Cardiac fibroblast (primary cell): ENCODE measurements at regions not wholly inside any gene's neighbourhood (a gene's known extent, or its start where the extent isn't known, plus 50 kb on each side); places are given as distances from the start of the nearest gene placed in this dataset.
A peak's percentile ranks its signal among the peaks of the same experiment; 100 is the strongest.

Experiments
- DNase-seq, 2 donors: peaks; one replicate each; pipeline versions ENCODE4 v3.0.0 to v3.0.0-alpha.2; 2010; ENCODE audit warnings: low read depth in 2 of 2
- H3K4me3 ChIP-seq, 2 donors: replicated peaks in 1 of 2; 1 replicate in 1 of 2; 2 replicates in 1 of 2; pipeline ENCODE4 v1.5.1; 2011; ENCODE audit warnings: low read depth in 2 of 2, low read length in 2 of 2, mild to moderate bottlenecking in 2 of 2, moderate library complexity in 1 of 2
- TF ChIP-seq, protein P1 (sequence below): IDR thresholded peaks from one replicate; pipeline ENCODE4 v1.5.1; 2011; ENCODE audit warnings: low read depth, mild to moderate bottlenecking, low read length, inconsistent platforms

DNA sequence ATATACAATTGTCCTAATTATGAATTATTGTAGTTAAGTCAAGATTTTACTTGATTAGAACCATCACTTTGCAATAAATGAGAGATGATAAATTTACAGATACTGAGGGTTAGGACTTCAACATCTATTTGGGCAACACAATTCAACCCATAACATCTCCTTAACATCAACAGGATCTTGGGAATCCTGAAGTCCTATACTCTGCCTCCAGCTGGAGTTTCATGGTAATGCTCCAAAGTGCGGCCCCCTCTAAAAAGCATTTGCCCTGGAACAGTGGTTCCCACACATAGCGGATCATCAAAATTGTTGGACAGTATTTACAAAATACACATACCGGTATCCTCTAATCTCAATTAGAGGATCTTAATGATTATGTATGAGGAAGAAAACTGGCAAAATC, 618.6 kb downstream of the CENPC start:
- TF ChIP-seq, protein P1, sequence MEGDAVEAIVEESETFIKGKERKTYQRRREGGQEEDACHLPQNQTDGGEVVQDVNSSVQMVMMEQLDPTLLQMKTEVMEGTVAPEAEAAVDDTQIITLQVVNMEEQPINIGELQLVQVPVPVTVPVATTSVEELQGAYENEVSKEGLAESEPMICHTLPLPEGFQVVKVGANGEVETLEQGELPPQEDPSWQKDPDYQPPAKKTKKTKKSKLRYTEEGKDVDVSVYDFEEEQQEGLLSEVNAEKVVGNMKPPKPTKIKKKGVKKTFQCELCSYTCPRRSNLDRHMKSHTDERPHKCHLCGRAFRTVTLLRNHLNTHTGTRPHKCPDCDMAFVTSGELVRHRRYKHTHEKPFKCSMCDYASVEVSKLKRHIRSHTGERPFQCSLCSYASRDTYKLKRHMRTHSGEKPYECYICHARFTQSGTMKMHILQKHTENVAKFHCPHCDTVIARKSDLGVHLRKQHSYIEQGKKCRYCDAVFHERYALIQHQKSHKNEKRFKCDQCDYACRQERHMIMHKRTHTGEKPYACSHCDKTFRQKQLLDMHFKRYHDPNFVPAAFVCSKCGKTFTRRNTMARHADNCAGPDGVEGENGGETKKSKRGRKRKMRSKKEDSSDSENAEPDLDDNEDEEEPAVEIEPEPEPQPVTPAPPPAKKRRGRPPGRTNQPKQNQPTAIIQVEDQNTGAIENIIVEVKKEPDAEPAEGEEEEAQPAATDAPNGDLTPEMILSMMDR: no peak
- no peak overlapping the region for H3K4me3 ChIP-seq
- no peak for DNase-seq

DNA sequence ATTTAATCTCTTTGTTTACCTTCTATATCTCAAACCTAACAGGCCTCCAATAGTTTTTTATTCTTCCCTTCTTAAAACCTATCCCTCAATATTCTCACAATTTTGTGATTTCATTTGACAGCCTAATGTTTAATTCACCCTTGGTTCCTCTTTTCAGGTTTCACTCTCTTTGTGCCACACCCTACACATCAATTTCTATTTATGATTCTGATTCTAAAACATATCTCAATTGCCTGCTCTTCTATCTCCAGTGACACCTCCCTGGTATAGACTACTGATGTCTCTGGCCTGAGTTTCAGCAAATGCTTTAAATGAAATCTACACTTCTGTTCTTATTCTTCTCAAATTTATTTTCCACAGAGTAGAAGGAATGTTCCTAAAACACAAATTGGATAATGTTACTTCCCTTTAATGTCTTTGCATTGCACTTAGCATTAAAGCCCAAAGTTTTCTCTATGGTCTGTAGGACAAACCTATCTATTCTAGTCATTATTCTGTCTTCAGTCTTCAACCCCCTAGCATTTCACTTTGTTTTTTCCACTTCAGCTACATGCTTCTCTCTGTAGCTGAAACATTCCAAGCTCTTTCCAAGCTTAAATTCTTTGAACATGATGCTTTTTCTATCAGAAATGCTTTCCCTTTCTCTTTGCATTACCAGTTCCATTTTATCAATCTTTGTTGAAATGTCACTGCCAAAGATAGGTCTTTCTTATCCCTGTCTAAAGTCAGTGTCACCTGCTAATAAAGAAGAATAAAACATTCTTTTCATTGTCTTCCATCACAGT, 622.0 kb downstream of the CENPC start:
- TF ChIP-seq, protein P1: no peak
- no peak overlapping the region for H3K4me3 ChIP-seq
- DNase-seq: no peak

DNA sequence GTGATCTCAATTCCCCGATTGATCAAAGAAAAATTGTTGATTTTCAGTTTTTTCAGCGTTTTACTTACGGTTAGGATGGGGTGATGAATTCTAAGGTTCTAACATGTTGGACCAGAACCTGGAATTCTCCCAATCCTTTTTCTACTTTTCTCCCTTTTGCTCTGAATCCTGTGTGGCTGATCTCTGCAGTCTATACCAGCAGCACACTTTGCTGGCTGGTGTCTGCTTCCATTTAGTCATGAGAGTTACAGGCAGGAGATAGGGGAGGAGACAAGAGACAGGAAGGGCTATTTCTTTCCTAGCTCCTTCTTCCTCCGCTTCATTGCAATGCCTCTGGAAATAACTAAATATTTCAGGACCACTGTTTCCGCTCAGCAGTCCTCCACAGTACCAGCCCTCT, 623.9 kb downstream of the CENPC start:
- no peak for DNase-seq
- H3K4me3 ChIP-seq: no peak overlapping the region
- TF ChIP-seq, protein P1: no peak

DNA sequence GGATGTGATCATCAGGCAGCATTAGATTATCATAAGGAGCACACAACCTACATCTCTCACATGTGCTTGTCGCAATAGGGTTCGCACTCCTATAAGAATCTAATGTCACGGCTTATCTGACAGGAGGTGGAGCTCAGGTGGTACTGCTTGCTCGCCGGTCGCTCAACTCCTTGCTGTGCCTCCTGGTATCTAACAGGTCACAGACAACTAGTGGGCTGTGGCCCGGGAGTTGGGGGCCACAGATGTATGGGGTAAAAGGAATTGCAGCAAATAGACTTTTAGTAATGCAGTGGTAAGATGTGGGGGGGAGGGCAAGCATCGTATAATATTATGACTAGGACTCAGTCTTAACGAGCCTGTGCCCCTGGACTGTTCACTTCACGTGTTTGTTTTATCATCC, 624.8 kb downstream of the CENPC start:
- no peak for DNase-seq
- TF ChIP-seq, protein P1: no peak
- H3K4me3 ChIP-seq: no peak overlapping the region

DNA sequence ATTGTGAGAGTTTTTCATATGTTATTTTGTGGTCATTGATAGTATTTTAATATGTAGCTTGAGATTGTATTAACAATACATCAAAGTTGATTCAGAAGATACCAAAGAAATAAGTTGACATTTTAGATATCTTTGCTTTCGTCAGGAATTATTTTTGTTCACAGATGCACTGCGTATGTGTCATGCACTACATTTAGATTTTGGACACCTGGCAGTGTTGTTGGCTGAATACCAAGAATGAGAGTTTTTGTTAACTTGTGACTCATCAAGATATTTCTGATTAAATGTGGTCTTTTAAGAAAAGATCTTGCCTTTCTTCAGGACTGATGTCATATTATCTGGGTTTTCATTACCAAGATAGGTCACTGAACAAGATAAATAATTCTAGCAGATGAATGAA, 633.4 kb downstream of the CENPC start:
- H3K4me3 ChIP-seq: no peak overlapping the region
- peak; percentile 26 to 80 for DNase-seq
- TF ChIP-seq, protein P1: no peak

DNA sequence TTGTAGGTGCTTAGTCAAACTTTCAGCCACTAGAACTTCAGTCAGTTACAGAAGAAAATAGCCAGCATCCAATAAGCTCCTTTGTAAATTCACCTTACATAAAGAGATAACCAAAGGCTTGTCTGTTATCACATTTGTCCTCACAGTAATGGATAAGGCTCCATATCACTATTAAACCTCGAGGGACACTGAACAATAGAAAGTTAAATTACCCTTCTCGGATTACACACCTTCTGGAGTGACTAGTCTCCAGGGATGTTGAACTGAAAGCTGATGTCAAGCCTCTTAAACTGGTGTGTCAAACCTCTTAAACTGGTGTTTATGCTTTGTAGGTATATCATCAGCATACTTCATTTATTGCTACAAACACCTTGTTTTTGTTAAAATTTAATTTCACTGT, 639.0 kb downstream of the CENPC start:
- H3K4me3 ChIP-seq: no peak overlapping the region
- DNase-seq: no peak
- TF ChIP-seq, protein P1: no peak
